Glutamatergic neuron (in vitro differentiated cells): ENCODE measurements at regions not wholly inside any gene's neighbourhood (a gene's known extent, or its start where the extent isn't known, plus 50 kb on each side); places are given as distances from the start of the nearest gene placed in this dataset.
"Not testable (repeated sequence)": the region's sequence is repeated elsewhere in the genome, so short reads cannot be mapped to it uniquely, and the experiment has no call there.

Experiments used
- DNase-seq: peaks from one replicate; pipeline ENCODE4 v3.0.0; 2022
- H3K27ac Mint-ChIP-seq: one replicate; pipeline ENCODE4 v1.8.0; 2020; ENCODE audit warnings: mild to moderate bottlenecking, mixed read lengths, inconsistent platforms; ENCODE audit not compliant: unreplicated experiment
- H3K27me3 Mint-ChIP-seq: one replicate; pipeline ENCODE4 v1.8.0; 2020; ENCODE audit warnings: mild to moderate bottlenecking, moderate library complexity, mixed read lengths, inconsistent platforms; ENCODE audit not compliant: unreplicated experiment
- H3K36me3 Mint-ChIP-seq: one replicate; pipeline ENCODE4 v1.8.0; 2020; ENCODE audit warnings: mild to moderate bottlenecking, mixed read lengths, inconsistent platforms; ENCODE audit not compliant: unreplicated experiment
- H3K4me1 Mint-ChIP-seq: one replicate; pipeline ENCODE4 v1.8.0; 2020; ENCODE audit warnings: mild to moderate bottlenecking, low read depth, mixed read lengths, inconsistent platforms; ENCODE audit not compliant: unreplicated experiment
- H3K4me3 Mint-ChIP-seq: one replicate; pipeline ENCODE4 v1.8.0; 2020; ENCODE audit warnings: mild to moderate bottlenecking, mixed read lengths, inconsistent platforms; ENCODE audit not compliant: unreplicated experiment
- H3K9me3 Mint-ChIP-seq: one replicate; pipeline ENCODE4 v1.8.0; 2020; ENCODE audit warnings: mild to moderate bottlenecking, moderate library complexity, mixed read lengths, inconsistent platforms; ENCODE audit not compliant: unreplicated experiment
- CTCF ChIP-seq: fragments of 200-600 bp; sonication (generic); IDR thresholded peaks from one replicate; pipeline ENCODE4 v1.5.0; 2021; ENCODE audit not compliant: partially characterized antibody, unreplicated experiment

- Mint-ChIP-seq H3K36me3 (no peaks in the 10 kb centered on the region), H3K9me3 (peaks cover 8% of the 10 kb centered on the region), H3K27ac (no peak overlapping the region), H3K4me1 (no peaks in the 10 kb centered on the region), H3K4me3 (no peak overlapping the region), H3K27me3 (no peaks in the 10 kb centered on the region)
- no peak for TF ChIP-seq CTCF
- no peak for DNase-seq
These were observed 172.0 kb downstream of the ADAM29 start for GRCh38 chr4:175090116-175090515.

DNA sequence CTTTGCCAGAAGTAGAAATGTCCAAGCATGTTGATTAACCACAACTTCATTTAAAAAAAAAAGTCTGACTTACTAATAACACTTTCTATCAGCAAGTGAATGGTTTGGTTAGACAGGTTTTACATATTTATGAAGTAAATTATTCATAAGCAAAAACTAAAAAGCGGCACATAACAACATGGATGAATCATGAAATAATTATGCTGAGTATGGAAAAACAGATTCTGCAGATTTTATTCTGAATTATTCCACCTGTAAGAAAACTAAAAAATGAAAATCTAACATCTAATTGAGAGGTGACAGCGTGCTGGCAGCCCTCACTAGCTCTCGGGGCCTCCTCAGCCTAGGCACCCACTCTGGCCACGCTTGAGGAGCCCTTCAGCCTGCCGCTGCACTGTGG lies 173.5 kb downstream of the ADAM29 start:
- no peaks in the 10 kb centered on the region for H3K36me3 Mint-ChIP-seq
- H3K4me1 Mint-ChIP-seq, result no peaks in the 10 kb centered on the region
- H3K9me3 Mint-ChIP-seq, result peaks cover 9% of the 10 kb centered on the region
- H3K27ac Mint-ChIP-seq, result no peak overlapping the region
- no peak overlapping the region for H3K4me3 Mint-ChIP-seq
- no peaks in the 10 kb centered on the region for H3K27me3 Mint-ChIP-seq
- DNase-seq, result no peak
- TF ChIP-seq CTCF, result no peak

DNA sequence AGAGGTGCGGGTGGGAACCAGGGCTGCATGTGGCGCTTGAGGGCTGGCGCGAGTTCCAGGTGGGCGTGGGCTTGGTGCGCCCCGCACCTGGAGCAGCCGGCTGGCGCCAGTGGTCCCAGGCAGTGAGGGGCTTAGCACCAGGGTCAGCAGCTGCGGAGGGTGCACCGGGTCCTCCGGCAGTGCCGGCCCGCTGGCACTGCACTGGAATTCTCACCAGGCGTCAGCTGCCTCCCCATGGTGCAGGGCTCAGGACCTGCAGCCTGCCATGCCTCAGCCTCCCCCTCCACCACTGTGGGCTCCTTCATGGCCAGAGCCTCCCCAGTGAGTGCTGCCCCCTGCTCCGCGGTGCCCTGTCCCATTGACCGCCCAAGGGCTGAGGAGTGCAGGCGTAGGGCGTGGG lies 174.0 kb downstream of the ADAM29 start:
- Mint-ChIP-seq H3K36me3 (no peaks in the 10 kb centered on the region), H3K4me3 (no peak overlapping the region), H3K9me3 (peaks cover 9% of the 10 kb centered on the region), H3K27me3 (no peaks in the 10 kb centered on the region), H3K27ac (no peak overlapping the region), H3K4me1 (no peaks in the 10 kb centered on the region)
- no peak for TF ChIP-seq CTCF
- no peak for DNase-seq

DNA sequence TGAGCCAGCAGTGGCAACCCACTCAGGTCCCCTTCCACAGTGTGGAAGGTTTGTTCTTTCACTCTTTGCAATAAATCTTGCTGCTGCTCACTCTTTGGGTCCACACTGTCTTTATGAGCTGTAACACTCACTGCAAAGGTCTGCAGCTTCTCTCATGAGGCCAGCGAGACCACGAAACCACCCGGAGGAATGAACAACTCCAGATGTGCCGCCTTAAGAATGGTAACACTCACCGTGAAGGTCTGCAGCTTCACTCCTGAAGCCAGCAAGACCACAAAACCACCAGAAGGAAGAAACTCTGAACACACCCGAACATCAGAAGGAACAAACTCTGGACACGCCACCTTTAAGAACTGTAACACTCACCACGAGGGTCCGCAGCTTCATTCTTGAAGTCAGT lies 174.9 kb downstream of the ADAM29 start:
- not testable (repeated sequence) for H3K27ac Mint-ChIP-seq, H3K4me1 Mint-ChIP-seq, H3K36me3 Mint-ChIP-seq, H3K9me3 Mint-ChIP-seq, H3K4me3 Mint-ChIP-seq, H3K27me3 Mint-ChIP-seq, DNase-seq

GRCh38 chr4:175103403-175103802 lies 185.2 kb downstream of the ADAM29 start:
- no peak for DNase-seq
- Mint-ChIP-seq H3K4me3 (no peak overlapping the region), H3K4me1 (no peaks in the 10 kb centered on the region), H3K9me3 (no peaks in the 10 kb centered on the region), H3K36me3 (no peaks in the 10 kb centered on the region), H3K27ac (no peak overlapping the region), H3K27me3 (no peaks in the 10 kb centered on the region)
- TF ChIP-seq CTCF, result no peak

- no peak for TF ChIP-seq CTCF
- Mint-ChIP-seq H3K4me1 (no peaks in the 10 kb centered on the region), H3K9me3 (peaks cover under 1% of the 10 kb centered on the region), H3K27me3 (no peaks in the 10 kb centered on the region), H3K4me3 (no peak overlapping the region), H3K36me3 (peaks cover 11% of the 10 kb centered on the region), H3K27ac (no peak overlapping the region)
- no peak for DNase-seq
These were observed 188.1 kb downstream of the ADAM29 start for GRCh38 chr4:175106301-175106700.
